ENCODE measurements at regions not wholly inside any gene's neighbourhood (a gene's known extent, or its start where the extent isn't known, plus 50 kb on each side); places are given as distances from the start of the nearest gene placed in this dataset.
"Not testable (repeated sequence)": the region's sequence is repeated elsewhere in the genome, so short reads cannot be mapped to it uniquely, and the experiment has no call there.

GRCh38 chr1:238604357-238604756, 713.6 kb upstream of the ZP4 start:
- no peak overlapping the region for H3K27ac ChIP-seq (ENCODE audit: low read depth, low read length, poor library complexity, severe bottlenecking)
- intact Hi-C loops (cut with micrococcal nuclease; ENCODE audit: unreplicated experiment), result no loop called here
- TF ChIP-seq CTCF (conservative IDR thresholded peaks at IDR 0.05; ENCODE audit: low read length) (no peak), EZH2phosphoT487 (IDR thresholded peaks at IDR 0.05; ENCODE audit: borderline replicate concordance, low read depth, low read length) (no peak)
- no peak overlapping the region for H2AFZ ChIP-seq (ENCODE audit: low read length)
- no peaks in the 10 kb centered on the region for H3K36me3 ChIP-seq (ENCODE audit: insufficient read depth, low read length)
- ChIA-PET POLR2A (no interaction called here), CTCF (ENCODE audit: unreplicated experiment) (no interaction called here)
- no peaks in the 10 kb centered on the region for H3K9me2 ChIP-seq (ENCODE audit: insufficient read depth, low read length)
- H4K20me1 ChIP-seq (ENCODE audit: insufficient read depth, low read length), result no peaks in the 10 kb centered on the region
- H3K4me2 ChIP-seq (ENCODE audit: low read length), result no peak overlapping the region
- H3K9me3 ChIP-seq (ENCODE audit: low read length), result no peaks in the 10 kb centered on the region
- no TSS peak for BruUV-seq (replicated peaks)
- H3K4me3 ChIP-seq (ENCODE audit: low read depth, low read length, poor library complexity, severe bottlenecking), result no peak overlapping the region
- no peak for DNase-seq (ENCODE audit: low spot score)
- H3K79me2 ChIP-seq (ENCODE audit: insufficient read depth, low read depth, low read length), result no peaks in the 10 kb centered on the region
- H3K4me1 ChIP-seq (ENCODE audit: insufficient read depth, low read length, poor library complexity, severe bottlenecking), result no peaks in the 10 kb centered on the region

GRCh38 chr1:238601604-238602003, 710.9 kb upstream of the ZP4 start:
- H3K4me2 ChIP-seq (ENCODE audit: low read length); BruUV-seq (replicated peaks); DNase-seq (ENCODE audit: low spot score); CTCF ChIA-PET (ENCODE audit: unreplicated experiment); H3K9me3 ChIP-seq (ENCODE audit: low read length); POLR2A ChIA-PET; H4K20me1 ChIP-seq (ENCODE audit: insufficient read depth, low read length); H3K4me3 ChIP-seq (ENCODE audit: low read depth, low read length, poor library complexity, severe bottlenecking); H3K9me2 ChIP-seq (ENCODE audit: insufficient read depth, low read length); H3K27ac ChIP-seq (ENCODE audit: low read depth, low read length, poor library complexity, severe bottlenecking); H2AFZ ChIP-seq (ENCODE audit: low read length); intact Hi-C loops (cut with micrococcal nuclease; ENCODE audit: unreplicated experiment); H3K79me2 ChIP-seq (ENCODE audit: insufficient read depth, low read depth, low read length); H3K4me1 ChIP-seq (ENCODE audit: insufficient read depth, low read length, poor library complexity, severe bottlenecking); H3K36me3 ChIP-seq (ENCODE audit: insufficient read depth, low read length): not testable (repeated sequence)

- intact Hi-C loops (cut with micrococcal nuclease; ENCODE audit: unreplicated experiment), result no loop called here
- BruUV-seq (replicated peaks), result no TSS peak
- TF ChIP-seq EZH2phosphoT487 (IDR thresholded peaks at IDR 0.05; ENCODE audit: borderline replicate concordance, low read depth, low read length), result no peak
- no peak for TF ChIP-seq CTCF (conservative IDR thresholded peaks at IDR 0.05; ENCODE audit: low read length)
Measured at GRCh38 chr1:238596703-238597102, 706.0 kb upstream of the ZP4 start.

More at GRCh38 chr1:238596703-238597102, 706.0 kb upstream of the ZP4 start:
- Histone ChIP-seq H3K36me3 (ENCODE audit: insufficient read depth, low read length) (no peaks in the 10 kb centered on the region), H4K20me1 (ENCODE audit: insufficient read depth, low read length) (no peaks in the 10 kb centered on the region), H3K4me1 (ENCODE audit: insufficient read depth, low read length, poor library complexity, severe bottlenecking) (no peaks in the 10 kb centered on the region), H3K27ac (ENCODE audit: low read depth, low read length, poor library complexity, severe bottlenecking) (no peak overlapping the region), H3K4me2 (ENCODE audit: low read length) (no peak overlapping the region), H3K4me3 (ENCODE audit: low read depth, low read length, poor library complexity, severe bottlenecking) (no peak overlapping the region), H3K79me2 (ENCODE audit: insufficient read depth, low read depth, low read length) (no peaks in the 10 kb centered on the region), H3K9me2 (ENCODE audit: insufficient read depth, low read length) (no peaks in the 10 kb centered on the region), H3K9me3 (ENCODE audit: low read length) (no peaks in the 10 kb centered on the region), H2AFZ (ENCODE audit: low read length) (no peak overlapping the region)
- no peak for DNase-seq (ENCODE audit: low spot score)
- ChIA-PET CTCF (ENCODE audit: unreplicated experiment) (no interaction called here), POLR2A (interaction anchor here (0.7 kb wide), 1 partner anchor 261 kb away, joined by 3 read pairs; no protein-coding TSS in a partner anchor)

Measured in OCI-LY7 (cell line).